Left cardiac atrium (tissue), 4 donors: ENCODE measurements at regions not wholly inside any gene's neighbourhood (a gene's known extent, or its start where the extent isn't known, plus 50 kb on each side); places are given as distances from the start of the nearest gene placed in this dataset.
"Not testable (repeated sequence)": the region's sequence is repeated elsewhere in the genome, so short reads cannot be mapped to it uniquely, and the experiment has no call there.

Experiments
- ATAC-seq, 2 donors: fragments of 200-7000 bp; cut with Tn5 transposase; one replicate each; pipeline ENCODE4 v1.9.1; 2020; ENCODE audit warnings: mild to moderate bottlenecking in 2 of 2, moderate library complexity in 2 of 2
- DNase-seq: peaks from one replicate; pipeline ENCODE4 v3.0.0-alpha.2; 2020
- intact Hi-C, 2 donors: fragments of 100-400 bp; cut with DNase I; formaldehyde crosslinking; loops; one replicate each; pipeline versions ENCODE4 v1.14.1 to v1.15.1; 2022 to 2023
- donor health status: DM: no; HTN: yes; CAD: no.
- donor health status: DM: no; HTN: yes; CAD: no; lungs with severe emphysema.
- donor health status: DM: yes; HTN: yes; CAD: no.
- donor health status: Dilated cardiomyopathy.

DNA sequence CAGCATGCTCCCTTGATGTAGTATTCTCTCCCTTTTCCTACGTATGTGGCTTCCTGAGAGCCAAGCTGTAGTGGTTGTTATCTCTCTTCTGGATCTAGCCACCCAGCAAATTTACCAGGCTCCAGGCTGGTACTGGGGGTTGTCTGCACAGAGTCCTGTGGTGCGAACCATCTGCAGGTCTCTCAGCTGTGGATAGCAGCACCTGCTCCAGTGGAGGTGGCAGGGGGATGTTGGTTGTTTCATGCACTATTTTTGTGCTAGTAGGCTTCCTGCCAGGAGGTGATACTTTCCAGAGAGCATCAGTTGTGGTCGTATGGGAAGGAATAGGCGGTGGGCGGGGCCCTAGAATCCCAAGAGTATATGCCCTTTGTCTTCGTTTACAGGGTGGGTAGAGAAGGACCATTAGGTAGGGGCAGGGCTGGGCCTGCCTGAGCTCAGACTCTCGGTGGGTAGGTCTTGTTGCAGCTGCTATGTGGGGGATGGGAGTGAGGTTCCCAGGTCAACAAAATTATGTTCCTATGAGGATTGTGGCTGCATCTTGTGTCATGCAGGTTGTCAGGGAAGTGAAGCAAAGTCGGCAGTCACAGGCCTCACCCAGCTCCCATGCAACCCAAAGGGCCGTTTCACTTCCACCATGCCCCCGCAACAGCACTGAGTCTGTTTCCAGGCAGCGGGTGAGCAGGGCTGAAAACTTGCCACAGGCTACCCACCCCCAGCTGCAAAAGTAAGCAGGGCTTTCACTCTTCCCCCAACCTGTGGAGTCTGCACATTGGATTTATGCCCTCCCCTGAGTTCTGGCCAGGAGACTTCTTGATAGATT, 1139.5 kb downstream of the BCL11A start:
- no peak for DNase-seq
- no peak for ATAC-seq
- intact Hi-C loops: no loop called here

DNA sequence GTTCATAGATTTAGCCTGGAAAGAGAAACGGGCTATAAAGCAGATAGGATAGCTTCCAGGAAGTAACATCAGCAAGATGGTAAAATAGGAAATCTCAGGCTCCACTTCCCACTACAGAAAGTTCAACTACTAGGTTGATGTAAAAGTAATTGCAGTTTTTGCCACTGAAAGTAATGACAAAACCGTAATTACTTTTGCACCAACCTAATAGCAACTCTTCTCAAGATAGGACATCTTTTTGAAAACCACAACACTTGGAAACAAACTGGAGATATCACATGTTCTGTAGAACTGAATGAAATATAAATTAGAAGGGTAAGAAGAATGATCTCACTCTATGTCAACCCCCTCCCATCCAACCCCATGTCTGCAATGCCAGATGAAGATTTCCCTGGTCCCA, 1154.3 kb downstream of the BCL11A start:
- ATAC-seq (no peak), DNase-seq (no peak)
- intact Hi-C loops: no loop called here

DNA sequence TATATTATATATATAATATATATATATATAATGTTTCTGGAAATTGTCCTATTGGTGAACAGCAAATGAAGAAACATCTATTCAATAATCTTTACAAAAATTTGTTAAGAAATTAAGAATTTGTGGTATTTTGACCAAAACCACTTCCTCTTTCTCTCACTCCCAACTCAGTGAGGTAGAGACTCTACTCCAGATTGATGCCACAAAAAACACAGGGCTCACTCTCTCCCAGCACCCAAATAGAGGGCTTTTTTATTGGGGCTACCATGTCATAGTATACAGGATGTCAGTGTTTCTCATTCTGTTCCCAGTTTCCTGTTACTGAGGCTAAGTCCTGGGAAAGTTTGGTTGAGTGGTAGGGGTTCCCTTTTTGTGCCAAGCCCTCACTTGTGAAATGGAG, 1155.4 kb downstream of the BCL11A start:
- no peak for DNase-seq
- no peak for ATAC-seq

DNA sequence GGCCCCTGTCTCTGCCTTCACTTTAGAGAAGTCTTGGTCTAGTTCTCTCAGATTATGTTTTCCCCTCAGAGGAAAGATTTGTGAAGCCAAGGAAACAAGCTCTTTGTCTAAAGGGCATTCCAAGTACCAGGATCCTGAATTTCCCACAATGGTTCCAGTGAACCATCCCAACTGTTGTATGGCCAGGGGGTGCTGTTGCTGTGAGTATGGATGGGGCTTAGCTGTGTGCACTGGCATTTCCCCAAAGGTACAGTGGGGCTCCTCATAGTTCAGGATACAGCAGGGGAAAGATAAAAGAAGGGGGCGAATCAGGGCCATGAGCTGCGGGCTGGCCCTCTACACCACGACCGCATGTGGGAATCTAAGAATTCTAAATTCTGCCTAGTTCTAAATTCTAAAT, 1154.0 kb upstream of the FANCL start:
- DNase-seq (no peak), ATAC-seq (no peak)
- intact Hi-C loops: no loop called here

More for the DNA sequence above, 1155.4 kb downstream of the BCL11A start:
- intact Hi-C loops: no loop called here

DNA sequence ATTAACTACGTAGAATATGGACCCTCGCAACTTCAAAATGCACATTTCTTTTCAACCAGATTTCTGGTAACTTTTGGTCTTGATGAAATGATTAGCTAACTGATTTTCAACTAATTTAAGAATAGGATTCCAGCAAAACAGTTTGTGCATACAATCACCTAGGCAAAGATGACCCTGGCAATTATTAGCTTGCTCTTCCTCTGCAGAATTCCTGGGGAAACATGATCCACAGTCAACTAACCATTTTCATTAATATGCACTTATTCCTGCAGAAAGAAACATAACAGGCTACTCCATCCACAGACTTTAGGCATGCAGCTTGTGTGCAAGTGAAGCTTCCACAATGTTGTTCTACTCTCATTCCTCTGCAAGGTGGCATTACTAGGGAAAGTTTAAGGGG, 1150.8 kb upstream of the FANCL start:
- intact Hi-C loops: no loop called here
- no peak for DNase-seq
- ATAC-seq: no peak

DNA sequence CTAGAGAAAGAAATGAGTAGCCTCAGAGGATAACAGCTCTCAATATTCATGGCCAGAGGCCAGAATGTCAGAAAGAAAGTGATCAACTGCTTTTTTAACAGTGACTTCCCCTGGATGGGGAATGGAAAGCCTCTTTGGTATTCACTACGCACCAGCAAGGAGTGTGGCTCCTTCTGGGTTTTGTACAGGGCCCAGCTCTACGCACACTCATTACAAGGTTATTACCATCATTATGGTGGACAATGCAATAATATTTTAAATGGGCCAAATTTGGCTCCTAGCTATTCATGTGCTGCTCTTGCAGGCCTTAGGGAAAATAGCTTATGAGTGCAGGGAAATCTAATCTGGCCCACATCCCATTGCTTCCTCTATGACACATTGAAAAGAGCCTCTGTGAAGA, 1149.5 kb upstream of the FANCL start:
- no peak for ATAC-seq
- DNase-seq: no peak
- intact Hi-C loops: no loop called here

DNA sequence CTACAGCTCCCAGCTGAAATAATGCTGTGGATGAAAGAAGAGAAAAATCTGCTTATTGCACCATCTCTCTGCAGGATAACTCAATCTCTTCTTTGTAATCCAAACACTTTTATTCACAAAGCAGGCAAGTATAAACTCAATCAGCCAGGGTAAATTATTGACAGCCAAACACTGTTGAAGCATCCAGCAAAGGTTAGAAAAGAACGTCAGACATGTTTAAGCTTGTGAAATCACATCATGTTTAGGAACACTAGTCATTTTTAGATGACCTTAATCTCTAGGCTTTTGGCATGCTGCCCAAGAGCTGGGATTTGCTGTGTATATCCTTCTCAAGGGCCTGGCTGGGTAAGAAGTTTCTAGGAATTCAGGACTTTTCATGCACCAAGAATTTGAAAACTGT, 1148.1 kb upstream of the FANCL start:
- intact Hi-C loops: no loop called here
- no peak for ATAC-seq
- no peak for DNase-seq

DNA sequence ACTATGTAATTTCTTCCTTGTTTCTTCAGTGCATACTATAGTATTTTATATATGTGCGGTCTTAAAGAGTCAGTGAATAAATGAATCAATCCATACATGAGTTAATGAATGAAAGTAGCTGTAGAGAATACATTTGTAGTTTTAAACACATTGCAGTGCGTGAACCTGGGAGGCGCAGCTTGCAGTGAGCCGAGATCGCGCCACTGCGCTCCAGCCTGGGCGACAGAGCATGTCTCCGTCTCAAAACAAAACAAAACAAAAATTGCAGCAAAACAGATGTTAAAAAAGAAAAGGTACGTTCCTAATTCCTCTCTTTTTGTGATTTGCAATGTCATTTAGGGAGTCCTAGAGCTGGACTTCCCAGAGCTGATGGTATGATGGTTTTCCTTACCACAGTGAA, 1144.8 kb upstream of the FANCL start:
- intact Hi-C loops: no loop called here
- DNase-seq (no peak), ATAC-seq (no peak)

DNA sequence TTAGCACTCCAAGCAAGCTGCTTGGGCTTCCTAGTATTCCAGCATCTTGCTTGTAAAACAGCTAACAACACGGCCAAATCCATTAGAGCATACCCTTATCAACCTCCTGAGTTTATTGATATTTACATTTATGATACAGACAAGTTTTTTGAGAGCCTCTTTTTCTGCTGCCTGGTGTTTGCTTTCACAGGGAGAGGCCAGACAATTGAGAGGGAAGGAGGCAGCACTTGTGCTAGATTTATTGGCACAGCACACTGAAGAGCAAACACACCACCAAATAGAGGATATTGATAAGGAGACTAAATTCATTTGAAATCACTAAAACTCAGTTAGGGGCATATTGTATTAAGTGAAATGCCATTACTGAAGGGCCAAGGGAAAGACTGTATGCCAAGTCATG, 1142.3 kb upstream of the FANCL start:
- DNase-seq (no peak), ATAC-seq (no peak)
- intact Hi-C loops: no loop called here

DNA sequence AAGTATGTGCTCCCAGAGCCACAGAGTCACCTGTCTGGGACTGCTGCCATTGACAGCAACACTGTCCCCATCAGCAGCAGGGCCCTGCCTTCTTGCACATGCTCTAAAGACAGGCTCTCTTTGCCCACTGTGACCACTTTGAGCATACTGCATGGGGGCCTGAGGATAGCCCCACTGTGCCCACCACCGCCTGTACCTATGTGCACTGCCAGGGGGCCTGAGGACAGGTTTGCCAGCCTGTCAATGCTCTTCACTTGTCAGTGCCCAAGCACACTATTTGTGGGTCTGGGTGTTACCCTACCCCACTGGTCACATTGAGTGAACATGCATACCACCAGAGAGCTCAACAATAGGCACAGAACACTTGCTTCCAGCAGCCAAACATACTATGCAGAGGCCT, 1137.0 kb upstream of the FANCL start:
- DNase-seq (no peak), ATAC-seq (no peak)
- intact Hi-C loops: no loop called here

DNA sequence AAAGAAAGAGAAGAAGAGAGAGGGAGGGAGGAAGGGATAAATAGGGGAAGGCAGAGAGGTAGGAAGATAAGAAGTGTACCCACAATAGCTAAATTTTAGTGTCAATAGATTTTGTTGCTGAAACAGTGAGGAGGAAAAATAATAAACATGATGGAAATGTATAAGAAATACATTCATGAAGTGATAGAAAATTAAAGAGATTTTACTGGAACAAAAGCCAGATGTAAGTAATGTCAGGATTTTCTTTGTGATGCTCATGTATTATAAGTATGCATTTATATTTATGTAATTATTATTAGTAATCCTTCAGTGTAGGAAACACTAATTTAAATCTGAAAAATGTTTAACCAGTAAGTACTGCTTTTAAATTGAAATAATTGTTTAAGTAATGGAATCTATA, 1125.2 kb upstream of the FANCL start:
- ATAC-seq (no peak), DNase-seq (no peak)
- intact Hi-C loops: no loop called here

DNA sequence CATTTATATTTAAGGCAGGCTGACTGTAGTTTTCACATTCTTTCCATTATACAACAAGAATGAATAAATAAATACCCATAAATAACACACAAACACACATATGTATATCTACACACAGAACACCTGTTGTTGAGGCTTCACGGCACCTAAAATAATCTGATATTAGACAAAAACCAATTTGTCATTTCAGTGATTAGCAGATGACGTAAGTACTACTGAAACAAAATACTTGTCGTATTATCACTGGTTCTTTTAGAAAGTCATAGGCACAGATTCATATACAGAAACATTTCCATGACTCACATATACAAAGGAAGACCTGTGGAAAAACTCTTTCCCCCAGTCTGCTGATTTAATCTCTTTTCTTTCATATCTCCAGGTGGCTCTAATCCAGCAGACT, 1113.4 kb upstream of the FANCL start:
- DNase-seq (no peak), ATAC-seq (no peak)
- intact Hi-C loops: no loop called here

DNA sequence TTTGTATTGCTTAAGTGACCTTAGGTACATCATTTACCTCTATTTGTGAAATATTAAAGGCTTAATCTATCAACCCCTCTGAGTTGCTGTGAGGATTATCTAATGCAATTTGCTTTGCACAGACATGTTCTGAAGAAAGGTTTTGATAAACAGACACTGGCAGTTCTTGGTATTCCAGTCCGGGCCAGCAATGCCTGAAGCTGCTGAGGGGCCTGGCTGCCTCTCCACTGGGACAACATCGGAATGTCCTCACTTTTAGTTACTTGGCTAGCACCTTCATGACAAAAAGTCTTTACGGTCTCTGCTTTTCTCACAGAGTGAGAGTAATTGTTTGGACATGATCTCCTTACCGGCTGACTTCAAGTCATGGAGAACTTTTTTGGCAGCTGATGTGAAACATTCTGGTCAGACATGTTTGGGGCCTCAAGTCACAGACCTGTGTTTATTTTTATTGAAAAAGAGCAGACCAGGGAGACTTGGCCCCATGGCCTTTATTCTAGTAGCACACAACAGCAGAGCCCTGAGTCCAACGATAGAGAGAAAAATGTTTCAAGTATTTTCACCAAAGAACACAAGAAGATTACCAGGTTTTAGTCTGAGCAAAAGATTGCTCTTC, 1112.3 kb upstream of the FANCL start:
- ATAC-seq (no peak), DNase-seq (no peak)
- intact Hi-C loops: no loop called here

DNA sequence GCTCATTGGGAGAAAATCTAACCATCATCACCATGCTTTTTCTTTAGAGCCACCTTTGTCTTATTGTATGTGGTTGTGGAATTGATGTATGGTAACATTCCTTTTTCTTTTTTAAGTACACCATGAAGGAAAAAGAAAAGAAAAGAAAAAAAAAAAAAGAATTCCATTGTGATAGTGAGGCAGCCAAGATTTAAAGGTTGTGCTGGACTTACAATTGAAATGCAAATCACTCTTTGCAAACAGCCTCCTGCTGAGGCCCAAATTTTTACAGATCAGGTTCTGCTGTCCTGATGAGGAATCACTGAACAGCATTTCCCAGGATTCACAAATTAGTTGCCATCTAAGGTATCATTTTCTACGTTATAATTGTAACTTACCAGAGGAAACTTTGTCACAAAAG, 1101.0 kb upstream of the FANCL start:
- ATAC-seq (no peak), DNase-seq (no peak)
- intact Hi-C loops: no loop called here

DNA sequence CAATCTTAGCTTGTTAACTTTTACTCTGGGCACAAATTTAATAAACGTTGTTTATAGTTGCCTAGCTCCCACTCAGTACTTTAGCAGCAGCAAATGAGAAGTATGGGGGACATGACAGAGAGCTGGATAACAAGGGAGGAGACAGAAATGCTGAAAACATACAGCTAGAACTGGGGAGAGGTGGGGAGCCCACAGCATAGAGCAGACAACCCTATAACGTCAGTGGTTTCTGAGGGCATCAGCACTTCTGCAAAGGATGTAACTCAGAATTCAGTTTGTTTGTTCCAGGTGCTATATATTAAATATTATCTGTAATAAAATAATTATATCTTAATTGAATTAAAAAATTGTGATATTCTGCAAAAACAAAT, 1098.7 kb upstream of the FANCL start:
- intact Hi-C loops: no loop called here
- no peak for ATAC-seq
- no peak for DNase-seq

DNA sequence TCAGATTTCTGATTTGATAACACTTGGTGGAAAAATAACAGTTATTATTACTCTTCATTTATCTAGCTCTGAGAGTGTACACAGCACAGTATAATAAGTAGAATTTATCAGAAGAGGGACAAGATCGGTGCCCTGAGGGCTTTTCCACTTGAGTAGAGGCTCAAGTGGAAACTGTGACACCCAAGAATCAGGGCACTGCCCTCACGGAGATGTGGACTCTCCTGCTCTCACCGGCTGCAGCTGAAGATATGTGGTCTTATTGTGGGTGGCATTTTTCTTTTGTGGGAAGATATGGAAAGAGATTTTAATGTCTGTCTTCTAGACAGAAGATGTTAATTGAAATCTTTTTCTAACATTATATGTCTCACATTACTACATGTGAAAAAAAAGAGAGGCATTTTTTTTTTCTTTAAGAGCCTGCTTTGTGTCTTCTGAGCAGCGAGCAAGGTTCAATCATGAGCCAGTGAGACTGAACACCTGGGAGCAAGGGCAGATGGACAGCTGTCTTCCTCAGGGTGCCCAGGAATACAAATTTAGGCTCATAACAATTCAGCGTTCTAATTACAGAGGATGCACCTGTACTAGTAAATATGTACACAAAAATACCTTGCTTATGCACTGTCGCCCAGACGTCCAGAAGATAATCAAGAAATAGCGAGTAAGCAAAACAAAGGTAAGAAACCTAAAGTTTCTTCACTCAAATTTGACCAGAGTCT, 1098.2 kb upstream of the FANCL start:
- ATAC-seq: no peak
- intact Hi-C loops: no loop called here
- DNase-seq: no peak

DNA sequence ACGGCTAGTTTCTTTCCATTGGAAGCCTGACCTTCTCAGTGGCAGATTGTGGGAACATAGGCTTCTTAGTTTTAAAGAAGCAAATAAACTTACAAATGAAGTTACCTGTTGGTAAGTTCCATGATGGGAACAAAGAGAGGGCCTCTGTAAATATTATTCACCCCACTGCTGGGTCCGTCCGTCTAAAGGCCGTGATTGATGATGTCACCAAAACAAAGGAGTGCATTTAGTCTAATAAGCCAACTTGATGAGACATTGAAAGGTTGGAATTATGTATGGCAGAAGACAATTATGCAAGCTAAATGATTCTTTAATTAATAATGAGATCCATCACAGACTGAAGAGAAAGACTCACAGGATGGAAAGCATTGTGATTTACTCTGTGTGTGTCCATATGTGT, 1091.9 kb upstream of the FANCL start:
- intact Hi-C loops: no loop called here
- DNase-seq (no peak), ATAC-seq (no peak)

DNA sequence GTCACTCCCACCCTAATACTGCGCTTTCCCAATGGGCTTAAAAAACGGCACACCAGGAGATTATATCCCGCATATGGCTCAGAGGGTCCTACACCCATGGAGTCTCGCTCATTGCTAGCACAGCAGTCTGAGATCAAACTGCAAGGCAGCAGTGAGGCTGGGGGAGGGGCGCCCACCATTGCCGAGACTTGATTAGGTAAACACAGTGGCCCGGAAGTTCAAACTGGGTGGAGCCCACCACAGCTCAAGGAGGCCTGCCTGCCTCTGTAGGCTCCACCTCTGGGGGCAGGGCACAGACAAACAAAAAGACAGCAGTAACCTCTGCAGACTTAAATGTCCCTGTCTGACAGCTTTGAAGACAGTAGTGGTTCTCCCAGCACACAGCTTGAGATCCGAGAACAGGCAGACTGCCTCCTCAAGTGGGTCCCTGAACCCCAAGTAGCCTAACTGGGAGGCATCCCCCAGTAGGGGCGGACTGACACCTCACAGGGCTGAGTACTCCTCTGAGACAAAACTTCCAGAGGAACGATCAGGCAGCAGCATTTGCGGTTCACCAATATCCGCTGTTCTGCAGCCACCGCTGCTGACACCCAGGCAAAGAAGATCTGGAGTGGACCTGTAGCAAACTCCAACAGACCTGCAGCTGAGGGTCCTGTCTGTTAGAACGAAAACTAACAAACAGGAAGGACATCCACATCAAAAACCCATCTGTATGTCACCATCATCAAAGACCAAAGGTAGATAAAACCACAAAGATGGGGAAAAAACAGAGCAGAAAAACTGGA, 1085.6 kb upstream of the FANCL start:
- intact Hi-C loops, DNase-seq, ATAC-seq: not testable (repeated sequence)

DNA sequence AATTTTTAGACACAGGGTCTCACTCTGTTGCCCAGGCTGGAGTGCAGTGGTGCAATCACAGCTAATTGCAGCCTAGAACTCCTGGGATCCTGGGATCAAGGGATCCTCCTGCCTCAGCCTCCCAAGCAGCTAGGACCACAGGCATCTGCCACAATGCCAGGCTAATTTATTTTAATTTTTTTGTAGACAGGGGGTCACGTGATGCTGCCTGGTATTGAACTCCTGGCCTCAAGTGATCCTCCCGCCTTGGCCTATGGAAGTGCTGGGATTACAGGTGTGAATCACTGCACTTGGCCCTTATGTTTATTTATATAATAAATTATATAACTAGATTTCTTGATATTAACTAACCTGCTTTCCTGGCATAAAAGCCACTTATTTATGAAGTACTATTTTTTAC, 1081.7 kb upstream of the FANCL start:
- ATAC-seq (no peak), DNase-seq (no peak)
- intact Hi-C loops: no loop called here

DNA sequence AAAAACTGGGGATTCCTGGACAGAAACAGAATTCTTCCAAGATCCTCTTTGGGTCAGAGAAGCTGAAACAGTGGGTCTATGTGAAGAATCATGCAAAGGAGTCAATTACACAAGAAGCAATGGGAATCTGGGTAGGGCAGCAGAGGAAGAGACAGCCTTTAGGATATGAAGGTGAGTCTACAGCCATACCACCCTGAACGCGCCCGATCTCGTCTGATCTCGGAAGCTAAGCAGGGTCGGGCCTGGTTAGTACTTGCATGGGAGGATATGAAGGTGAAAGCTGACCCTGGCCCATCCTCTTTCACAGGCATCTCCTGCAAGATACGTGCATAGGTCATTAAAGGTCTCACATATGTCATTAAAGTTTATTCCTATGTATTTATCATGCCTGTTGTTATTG, 1080.9 kb upstream of the FANCL start:
- intact Hi-C loops: no loop called here
- no peak for DNase-seq
- no peak for ATAC-seq
